ENCODE measurements at regions not wholly inside any gene's neighbourhood (a gene's known extent, or its start where the extent isn't known, plus 50 kb on each side); places are given as distances from the start of the nearest gene placed in this dataset.
A peak's percentile ranks its signal among the peaks of the same experiment; 100 is the strongest.
"Not testable (repeated sequence)": the region's sequence is repeated elsewhere in the genome, so short reads cannot be mapped to it uniquely, and the experiment has no call there.

DNA sequence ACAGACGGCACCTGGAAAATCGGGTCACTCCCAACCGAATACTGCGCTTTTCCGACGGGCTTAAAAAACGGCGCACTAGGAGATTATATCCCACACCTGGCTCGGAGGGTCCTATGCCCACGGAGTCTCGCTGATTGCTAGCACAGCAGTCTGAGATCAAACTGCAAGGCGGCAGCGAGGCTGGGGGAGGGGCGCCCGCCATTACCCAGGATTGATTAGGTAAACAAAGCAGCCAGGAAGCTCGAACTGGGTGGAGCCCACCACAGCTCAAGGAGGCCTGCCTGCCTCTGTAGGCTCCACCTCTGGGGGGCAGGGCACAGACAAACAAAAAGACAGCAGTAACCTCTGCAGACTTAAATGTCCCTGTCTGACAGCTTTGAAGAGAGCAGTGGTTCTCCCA, 64.5 kb downstream of the SLC30A10 start:
- not testable (repeated sequence) for H3K4me3 ChIP-seq (ENCODE audit: low read depth, low read length)

DNA sequence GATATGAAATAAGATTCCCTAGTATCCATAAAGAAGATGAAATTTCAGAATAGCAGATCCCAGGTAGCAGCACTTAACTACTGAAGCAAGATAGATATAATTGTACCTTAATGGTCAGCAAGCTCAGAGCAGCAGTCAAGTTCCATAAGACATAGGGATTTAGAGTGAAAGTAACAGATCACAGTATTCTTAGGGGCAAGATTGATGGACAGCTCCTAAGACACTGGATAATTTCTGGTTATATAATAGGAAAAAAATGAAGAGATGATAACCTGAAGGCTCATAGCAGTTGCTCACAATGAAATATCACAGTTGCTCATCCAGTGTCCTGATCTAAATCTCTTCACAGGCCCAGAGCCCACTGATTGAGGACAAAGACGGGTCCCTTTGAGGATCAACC, 66.0 kb downstream of the SLC30A10 start:
- H3K4me3 ChIP-seq (ENCODE audit: low read depth, low read length) = no peak overlapping the region

DNA sequence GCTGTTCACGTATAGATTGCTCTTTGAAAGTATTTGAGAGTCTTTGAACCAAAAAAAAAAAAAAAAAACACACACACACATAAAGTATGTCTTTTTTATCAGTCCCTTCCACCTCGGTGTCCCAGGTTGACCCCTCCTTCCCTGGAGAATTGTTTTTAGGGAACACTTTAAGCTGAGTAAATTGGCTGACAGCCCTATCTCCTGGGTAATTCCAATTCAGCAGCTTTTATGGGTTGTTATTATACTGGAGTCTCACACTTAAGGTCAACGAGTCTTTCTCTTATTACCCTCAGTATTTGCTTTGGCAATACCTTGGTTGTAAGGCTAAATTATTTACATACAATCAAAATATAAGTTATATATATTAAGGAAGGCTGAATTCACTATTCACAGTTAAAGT, 69.4 kb downstream of the SLC30A10 start:
- no peak overlapping the region for H3K4me3 ChIP-seq (ENCODE audit: low read depth, low read length)

DNA sequence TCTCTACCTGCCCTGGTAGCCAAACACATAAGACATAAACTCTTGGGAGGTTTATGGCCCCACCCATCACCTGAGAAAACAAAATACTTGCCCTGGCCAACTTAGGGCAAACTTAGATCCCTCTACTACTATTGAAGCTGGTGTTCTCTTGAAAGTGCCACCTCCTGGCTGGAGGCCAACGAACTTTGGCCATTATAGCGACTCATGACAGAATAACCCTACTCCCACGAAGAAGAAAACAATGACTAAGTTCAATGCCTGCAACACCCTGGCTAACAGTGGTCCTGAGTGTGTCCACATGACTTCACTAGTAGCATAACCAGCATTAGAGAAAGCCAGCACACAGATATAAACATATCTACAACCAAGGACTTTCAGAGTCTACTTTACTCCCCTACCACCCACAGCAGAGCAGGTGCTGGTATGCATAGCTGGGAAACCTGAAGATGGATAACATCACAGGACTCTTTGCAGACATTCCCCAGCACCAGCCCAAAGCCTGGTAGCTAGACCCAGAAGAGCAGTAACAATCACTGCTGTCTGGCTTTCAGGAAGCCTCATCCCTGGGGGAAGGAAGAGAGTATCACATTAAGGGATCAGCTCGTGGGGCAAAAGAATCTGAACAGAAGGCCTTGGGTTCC, 81.0 kb downstream of the SLC30A10 start:
- H3K4me3 ChIP-seq (ENCODE audit: low read depth, low read length) = no peak overlapping the region

DNA sequence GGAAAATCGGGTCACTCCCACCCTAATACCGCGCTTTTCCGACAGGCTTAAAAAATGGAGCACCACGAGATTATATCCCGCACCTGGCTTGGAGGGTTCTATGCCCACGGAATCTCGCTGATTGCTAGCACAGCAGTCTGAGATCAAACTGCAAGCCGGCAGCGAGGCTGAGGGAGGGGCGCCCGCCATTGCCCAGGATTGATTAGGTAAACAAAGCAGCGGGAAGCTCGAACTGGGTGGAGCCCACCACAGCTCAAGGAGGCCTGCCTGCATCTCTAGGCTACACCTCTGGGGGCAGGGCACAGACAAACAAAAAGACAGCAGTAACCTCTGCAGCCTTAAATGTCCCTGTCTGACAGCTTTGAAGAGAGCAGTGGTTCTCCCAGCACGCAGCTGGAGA, 88.8 kb downstream of the SLC30A10 start:
- peak overlapping the region; percentile 29 for H3K4me3 ChIP-seq (ENCODE audit: low read depth, low read length)

DNA sequence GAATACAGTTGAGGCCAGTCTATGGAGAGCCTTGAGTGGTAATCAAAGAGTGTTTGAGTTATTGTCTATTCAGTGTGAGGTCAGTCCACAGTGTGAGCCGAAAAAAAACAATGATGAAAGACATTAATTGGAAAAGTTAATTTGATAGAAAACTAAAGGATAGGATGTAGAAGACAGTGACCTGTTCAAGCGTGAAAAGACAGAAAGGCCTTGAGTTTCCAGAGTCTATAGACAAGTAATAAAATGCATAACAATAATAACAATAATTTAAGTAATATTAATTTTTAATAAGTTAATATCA, 90.4 kb downstream of the SLC30A10 start:
- H3K4me3 ChIP-seq (ENCODE audit: low read depth, low read length) = no peak overlapping the region

DNA sequence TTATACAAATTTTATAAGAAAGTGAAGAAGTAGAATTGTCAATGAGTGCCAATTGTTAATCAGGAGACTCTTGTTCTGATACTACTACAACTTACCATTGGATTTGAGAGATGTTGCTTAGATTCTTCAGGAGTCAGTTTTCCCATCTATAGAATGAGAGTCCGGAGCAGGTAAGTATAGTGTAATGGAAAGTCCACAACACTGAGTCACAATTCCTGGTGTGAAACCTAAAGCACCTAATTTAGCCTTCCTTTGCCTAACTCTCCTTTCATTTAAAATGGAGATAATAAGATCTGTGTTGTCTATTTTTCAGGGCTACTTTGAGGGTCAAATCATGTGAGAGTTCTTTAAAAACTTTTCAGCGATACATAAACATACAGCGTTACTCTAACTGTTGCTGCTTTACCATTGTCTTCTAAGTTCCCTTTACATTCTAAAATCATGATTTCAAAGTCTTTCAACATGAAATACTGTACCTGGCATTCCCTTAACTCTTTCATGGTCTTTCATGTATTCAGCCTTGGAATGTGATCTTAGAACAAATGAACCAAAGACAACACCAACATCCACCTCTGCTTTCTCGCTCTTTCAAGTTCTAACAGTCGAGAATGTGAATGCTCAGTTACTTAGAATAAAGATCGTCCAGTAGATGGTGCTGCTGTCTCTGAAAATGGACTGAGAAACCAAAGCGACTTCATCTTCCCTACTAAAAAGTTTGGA, 90.9 kb downstream of the SLC30A10 start:
- H3K4me3 ChIP-seq (ENCODE audit: low read depth, low read length) = no peak overlapping the region

DNA sequence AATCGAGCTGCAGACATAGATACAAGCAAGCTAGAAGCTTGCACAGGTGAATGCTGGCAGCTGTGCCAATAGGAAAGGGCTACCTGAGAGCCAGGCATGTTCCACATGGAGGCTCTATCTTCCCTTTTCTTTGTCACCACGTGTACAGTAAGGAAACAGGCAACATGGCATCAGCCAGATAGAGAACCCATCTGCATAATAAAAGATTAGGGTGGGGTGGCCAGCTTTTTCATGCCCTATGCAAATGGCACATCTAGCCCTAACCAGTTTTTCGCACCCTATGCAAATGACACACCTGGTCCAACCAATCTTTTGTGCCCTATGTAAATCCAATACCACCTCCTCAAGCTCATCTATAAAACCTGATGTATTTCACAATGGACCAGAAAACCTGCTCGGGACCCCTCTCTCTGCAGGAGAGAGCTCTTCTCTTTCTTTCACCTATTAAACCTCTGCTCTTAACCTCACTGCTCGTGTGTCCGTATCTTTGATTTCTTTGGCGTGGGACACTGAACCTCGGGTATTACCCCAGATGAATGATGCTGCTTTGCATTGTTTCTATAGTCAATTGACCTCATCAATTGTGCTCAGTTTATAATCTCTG, 93.9 kb downstream of the SLC30A10 start:
- no peak overlapping the region for H3K4me3 ChIP-seq (ENCODE audit: low read depth, low read length)

DNA sequence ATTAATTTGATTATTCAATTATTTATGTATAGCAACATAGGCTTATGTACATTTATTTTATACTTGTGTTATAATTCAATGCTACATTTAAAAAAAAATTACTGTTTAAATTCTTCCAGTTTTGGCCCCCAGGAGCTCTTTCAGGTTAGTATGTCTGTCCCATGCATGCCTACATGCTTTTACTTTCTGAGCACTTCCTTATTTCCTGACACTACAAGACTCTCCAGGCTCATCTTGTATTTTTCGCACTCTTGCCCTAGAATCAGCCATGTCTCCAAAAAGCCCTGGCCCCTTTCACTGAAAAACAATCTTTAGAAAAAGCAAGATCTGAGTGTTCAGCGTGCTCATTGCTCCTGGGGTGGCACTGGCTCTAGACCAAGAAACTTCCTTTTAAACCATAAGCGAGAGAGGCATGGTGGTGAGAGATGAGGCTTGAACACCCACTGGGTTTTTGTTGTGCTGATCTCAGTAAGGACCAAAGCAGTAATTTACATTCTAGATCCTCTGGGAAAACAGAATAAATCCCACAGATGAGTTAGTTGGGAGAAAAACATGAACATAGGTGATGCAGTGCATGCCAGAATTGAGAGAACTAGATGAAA, 95.0 kb downstream of the SLC30A10 start:
- no peak overlapping the region for H3K4me3 ChIP-seq (ENCODE audit: low read depth, low read length)

DNA sequence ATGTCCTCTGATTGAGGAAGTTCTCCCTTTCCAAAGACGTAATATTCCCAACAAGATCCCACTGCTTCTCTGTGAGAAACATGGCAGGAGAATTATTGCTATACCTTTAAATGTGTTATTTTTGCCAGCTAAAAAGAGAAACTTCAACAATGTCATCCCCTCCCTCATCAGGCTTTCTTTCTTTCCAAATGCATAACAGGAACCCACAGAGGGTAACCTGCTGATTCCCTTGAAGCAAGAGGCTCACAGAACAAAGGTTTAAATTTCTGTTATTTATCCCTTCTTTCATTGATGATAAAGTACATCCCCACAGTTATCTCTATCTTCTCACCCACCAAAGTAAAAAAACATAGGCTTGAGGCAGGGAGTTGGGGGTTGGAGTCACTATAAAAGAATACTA, 102.1 kb downstream of the SLC30A10 start:
- no peak overlapping the region for H3K4me3 ChIP-seq (ENCODE audit: low read depth, low read length)

DNA sequence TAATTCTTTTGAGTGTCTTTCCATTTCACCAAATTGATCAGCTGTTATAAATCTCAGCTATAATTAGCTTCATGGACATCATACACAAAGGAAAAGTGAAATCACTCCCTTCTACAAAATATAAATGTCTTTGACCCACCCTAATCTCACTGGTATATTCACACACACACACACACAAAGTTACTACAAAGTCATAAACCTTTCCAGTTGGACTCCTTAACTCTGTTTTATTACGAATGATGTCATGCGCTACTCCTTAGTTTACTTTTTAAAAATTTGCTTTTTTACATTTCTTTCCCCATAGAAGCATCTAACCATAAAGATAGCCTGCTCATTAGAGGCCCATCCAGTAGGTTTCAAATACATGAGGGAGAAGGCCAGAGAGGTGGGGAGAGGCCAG, 103.0 kb downstream of the SLC30A10 start:
- no peak overlapping the region for H3K4me3 ChIP-seq (ENCODE audit: low read depth, low read length)

DNA sequence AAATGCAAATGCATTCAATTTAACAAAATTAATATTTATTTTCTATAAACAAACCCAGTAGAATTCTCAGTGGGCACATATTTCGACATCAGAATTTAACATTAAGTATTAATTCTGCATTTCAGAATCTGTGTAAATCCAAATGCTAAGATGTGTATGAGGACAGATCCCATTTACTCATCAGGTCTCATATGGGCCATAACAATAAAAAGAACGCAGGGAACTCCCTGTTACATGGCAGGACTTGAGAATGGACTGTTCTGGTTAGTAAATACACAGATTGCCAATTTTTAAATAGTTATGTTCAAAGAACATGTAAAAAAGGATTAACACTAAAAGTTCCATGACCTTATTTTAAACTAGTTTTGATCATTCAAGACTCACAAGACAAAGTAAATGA, 104.0 kb downstream of the SLC30A10 start:
- no peak overlapping the region for H3K4me3 ChIP-seq (ENCODE audit: low read depth, low read length)

DNA sequence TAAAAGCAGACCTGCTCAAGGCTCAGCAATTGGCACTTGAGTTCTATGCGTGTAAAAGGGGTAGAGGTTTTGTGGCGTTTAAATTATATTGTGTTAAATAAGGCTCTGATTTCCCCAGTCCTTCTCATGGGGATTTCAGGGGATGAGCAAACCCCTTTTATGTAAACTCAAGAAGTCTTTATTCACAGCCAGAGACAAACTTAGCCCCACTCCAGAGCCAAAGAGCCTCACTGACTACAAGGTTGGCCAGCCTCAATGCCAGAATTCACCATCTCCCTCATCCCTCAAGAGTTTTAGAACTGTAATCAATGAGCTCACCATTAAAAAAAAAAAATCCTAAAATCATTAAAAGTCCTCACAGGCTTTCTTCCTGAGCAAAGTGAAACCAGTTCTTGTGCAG, 107.8 kb downstream of the SLC30A10 start:
- H3K4me3 ChIP-seq (ENCODE audit: low read depth, low read length) = no peak overlapping the region

DNA sequence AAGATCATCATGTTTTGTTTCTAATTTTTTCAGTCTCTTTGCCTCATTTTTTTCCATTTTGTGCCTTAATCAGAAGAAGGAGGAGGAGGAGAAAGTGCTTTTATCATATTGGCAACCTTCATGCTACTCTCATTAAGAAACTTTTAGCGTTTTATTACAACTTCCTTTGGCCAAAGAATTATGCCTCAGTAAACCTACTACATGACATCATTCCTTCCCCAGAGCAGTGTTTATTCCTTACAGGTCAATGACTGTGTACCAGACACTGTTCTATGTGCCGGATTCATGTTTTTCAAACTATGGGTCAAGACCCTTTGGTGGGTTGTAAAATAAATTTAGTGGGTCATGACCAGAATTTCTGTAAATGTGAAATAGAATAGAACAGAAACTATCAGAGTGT, 110.4 kb downstream of the SLC30A10 start:
- no peak overlapping the region for H3K4me3 ChIP-seq (ENCODE audit: low read depth, low read length)

DNA sequence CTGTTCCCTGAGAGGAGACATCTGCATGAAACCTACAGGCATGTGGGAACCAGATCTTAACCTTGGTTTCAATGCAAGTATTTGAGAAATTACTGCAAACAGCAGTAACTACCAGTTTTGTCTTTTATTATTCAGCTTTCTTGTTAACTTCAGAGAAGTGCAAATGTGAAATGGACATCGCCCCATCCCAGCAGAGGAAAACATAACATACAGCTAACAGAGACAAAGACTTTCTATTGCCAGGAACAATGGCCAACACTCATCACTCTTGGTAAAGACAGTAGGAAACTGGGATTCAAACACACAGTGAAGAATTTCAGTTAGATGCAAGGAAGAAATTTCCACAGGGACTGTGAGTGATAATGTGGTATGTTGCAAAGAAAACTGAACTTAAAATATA, 115.1 kb downstream of the SLC30A10 start:
- H3K4me3 ChIP-seq (ENCODE audit: low read depth, low read length) = no peak overlapping the region

DNA sequence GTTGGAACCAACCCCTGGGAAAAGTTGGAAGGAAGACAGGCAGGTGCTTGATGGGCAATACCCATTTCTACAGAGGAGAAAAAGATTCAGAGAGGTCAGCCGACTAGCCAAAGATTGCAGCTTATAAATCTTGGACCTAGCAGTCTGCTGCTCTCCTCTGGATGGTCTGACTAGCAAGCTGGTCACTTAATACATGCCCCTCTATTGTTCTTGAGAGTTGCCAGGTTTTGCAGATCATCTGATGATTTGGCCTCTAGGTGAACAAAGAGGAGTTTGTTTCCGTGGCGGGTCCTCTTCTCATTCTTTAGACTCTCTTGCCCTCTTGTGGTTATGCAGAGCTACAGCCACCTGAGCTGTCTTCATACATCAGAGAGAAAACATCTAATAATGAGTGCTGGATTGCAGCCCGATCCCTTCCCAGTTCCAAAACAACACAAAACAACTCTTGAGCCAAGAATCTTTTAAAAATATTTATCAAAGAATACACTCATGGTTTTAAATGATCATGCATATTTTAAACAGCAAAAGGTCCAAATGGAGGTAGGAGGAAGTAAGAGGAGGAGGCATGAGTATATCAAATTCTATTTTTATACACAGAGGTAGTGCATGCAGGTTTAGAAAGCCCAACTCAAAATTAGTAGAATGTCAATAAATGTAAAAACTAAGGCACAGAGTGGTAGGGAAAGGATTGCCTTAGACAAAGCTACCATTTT, 115.7 kb downstream of the SLC30A10 start:
- H3K4me3 ChIP-seq (ENCODE audit: low read depth, low read length) = no peak overlapping the region

DNA sequence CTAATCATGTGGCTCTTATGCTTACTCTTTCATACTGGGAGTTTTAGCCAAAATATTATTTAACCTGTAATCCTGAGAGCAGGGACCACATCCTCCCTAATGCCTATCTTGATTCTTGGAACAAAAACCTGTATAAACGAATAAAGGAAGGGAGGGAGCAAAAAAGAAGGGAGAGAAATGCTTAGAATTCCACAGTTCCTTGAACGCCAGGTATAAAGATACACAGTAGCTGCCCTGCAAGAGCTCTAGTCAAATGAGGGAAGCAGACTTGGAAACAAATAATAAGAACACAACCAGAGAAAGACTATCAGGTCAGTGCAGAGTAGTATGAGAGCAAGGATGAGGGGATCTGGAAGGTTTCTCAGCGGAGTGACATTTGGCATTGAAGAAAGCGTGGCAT, 116.3 kb downstream of the SLC30A10 start:
- no peak overlapping the region for H3K4me3 ChIP-seq (ENCODE audit: low read depth, low read length)

DNA sequence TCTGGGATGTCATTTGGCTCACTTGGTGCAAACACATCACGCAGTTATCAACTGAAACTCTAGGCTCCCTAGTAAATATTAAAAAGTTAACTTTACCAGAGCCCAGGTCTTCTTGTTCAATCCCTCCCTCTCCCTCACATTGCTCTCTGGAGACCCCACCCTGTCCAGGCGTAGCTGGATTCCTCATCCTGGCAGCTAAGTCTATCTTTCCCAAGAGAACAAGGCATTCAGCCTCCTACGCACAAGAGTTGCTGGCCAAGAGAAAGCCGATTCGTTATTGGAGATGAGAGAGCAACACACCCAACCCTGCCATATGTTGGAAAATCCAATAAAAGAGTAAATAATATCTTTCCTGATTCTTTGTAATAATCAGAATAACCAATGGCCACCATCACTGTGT, 117.9 kb downstream of the SLC30A10 start:
- no peak overlapping the region for H3K4me3 ChIP-seq (ENCODE audit: low read depth, low read length)

DNA sequence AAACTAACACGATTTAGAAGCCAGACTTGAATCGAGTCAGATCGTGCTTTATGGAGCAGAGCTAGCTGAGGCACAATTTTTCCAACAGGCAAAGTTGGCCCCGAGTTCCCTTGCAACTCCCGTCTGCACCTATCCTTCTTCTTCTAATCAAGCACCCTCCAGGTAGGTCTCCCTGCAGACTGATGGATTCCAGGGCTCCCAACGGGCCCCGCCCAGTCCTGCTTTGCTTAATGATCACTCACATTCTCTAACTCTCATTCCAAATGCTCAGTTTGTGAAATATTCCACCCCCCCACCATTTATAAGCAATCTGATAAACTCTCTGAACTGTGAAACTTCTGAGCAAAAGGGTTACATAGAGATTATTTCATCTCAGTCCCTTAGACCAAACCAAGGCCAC, 119.6 kb downstream of the SLC30A10 start:
- no peak overlapping the region for H3K4me3 ChIP-seq (ENCODE audit: low read depth, low read length)

DNA sequence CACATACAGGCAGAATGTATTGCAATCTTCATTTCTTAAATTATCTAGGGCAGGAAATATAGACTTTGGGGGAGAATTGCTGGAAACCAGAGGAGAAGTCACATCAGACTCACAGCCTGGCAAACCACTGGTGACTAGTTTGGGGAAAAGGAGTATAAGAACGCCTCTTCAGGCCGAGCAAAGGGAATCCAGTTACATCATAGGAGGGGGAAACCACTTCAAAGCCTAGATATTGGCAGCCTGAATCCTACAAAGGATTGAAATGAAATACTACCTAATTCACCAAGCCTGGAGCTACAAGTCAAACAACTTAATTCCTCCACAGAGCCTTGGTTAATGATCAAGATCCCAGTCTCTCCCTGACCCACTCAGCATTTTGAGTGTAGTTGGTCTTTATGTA, 121.7 kb downstream of the SLC30A10 start:
- no peak overlapping the region for H3K4me3 ChIP-seq (ENCODE audit: low read depth, low read length)

DNA sequence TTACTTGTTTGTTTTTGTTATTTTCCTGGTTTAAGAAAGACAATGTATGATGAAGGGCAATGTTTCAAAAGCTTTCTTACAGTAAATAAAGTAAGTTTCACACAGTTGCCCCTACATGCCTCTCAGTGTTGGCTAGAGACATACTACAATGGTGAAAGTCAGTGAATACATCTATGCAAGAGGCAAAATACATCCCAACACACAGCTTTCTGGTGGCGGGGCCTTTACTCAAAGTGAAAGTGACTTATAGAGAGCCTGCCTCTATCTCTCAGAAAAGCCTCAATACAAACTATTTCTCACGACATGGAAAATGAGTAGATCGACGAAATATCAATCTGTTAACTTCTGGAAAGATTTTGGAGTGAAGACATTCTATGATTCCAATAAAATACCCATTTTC, 122.3 kb downstream of the SLC30A10 start:
- no peak overlapping the region for H3K4me3 ChIP-seq (ENCODE audit: low read depth, low read length)

DNA sequence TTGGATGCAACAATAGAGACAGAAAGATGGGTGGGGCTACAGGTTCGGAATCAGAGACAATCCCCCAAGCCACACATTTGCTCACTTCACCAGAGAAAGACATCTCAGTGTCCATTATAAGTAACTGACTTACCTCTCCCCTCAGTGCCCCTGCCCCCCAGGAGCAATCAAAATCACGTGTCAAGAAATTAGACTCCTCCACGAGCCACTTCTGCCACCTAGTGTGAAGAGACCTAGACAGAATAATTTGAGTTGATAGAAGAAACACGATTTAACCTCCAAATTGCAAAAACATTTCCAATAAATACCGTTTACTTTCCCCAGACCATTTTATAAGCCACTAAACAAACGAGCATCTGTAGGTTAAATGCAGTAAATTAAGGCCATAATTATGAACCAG, 123.2 kb downstream of the SLC30A10 start:
- no peak overlapping the region for H3K4me3 ChIP-seq (ENCODE audit: low read depth, low read length)
